HEK293T (cell line): ENCODE measurements at regions not wholly inside any gene's neighbourhood (a gene's known extent, or its start where the extent isn't known, plus 50 kb on each side); places are given as distances from the start of the nearest gene placed in this dataset.
"Not testable (repeated sequence)": the region's sequence is repeated elsewhere in the genome, so short reads cannot be mapped to it uniquely, and the experiment has no call there.

Experiments
- BHLHE40 ChIP-seq: fragments of 450-650 bp; IDR thresholded peaks from 2 replicates; pipeline ENCODE4 v1.6.1; 2016; ENCODE audit warnings: mild to moderate bottlenecking, moderate library complexity, borderline replicate concordance
- FOXM1 ChIP-seq: fragments of 450-650 bp; IDR thresholded peaks from 2 replicates; pipeline ENCODE4 v1.6.1; 2017; ENCODE audit warnings: mild to moderate bottlenecking, borderline replicate concordance
- HDGF ChIP-seq: fragments of 450-650 bp; IDR thresholded peaks from 2 replicates; pipeline ENCODE4 v1.6.1; 2017; ENCODE audit warnings: antibody characterized with exemption, borderline replicate concordance
- LEF1 ChIP-seq: fragments of 450-650 bp; IDR thresholded peaks from 2 replicates; pipeline ENCODE4 v1.6.1; 2017; ENCODE audit warnings: mild to moderate bottlenecking, borderline replicate concordance
- SP1 ChIP-seq: fragments of 450-650 bp; IDR thresholded peaks from 2 replicates; pipeline ENCODE4 v1.6.1; 2017

DNA sequence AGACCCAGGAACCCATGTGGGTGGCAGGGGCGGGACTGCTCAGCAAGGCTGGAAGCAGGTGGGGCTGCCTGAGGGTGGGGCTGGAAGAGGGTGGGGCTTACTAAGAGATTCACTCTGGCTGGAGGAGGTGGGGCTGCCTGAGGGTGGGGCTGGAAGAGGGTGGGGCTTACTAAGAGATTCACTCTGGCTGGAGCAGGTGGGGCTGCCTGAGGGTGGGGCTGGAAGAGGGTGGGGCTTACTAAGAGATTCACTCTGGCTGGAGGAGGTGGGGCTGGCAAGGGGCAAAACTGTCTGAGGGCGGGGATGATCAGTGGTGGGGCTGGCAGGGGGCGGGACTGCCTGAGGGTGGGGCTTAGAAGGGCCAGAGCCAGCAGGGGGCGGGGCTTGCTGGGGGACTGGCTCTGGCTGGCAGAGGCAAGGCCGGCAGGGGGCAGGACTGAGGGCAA, 212.8 kb upstream of the LRRC61 start:
- not testable (repeated sequence) for TF ChIP-seq LEF1, FOXM1, SP1, BHLHE40, HDGF
